ENCODE measurements at regions not wholly inside any gene's neighbourhood (a gene's known extent, or its start where the extent isn't known, plus 50 kb on each side); places are given as distances from the start of the nearest gene placed in this dataset.

DNA sequence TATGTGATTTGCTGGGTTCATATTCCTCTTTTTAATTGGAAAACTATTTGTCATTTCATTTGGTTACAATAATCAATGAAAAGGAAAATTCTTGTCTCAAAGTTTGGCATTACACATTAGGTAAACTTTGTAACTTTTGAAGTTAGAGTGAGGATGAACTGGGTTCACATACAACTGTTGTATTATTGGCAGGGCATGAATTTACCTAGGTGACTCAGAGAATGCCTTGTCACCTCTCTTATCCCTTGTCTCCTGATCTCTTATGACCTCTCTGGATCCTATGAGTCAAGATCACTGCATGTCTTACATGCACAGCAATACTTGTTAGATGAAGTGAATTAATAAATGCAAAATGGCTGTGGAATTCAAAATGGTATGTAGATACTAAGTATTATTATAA is 563.4 kb upstream of the GCFC2 start:
- TF ChIP-seq, protein P1, sequence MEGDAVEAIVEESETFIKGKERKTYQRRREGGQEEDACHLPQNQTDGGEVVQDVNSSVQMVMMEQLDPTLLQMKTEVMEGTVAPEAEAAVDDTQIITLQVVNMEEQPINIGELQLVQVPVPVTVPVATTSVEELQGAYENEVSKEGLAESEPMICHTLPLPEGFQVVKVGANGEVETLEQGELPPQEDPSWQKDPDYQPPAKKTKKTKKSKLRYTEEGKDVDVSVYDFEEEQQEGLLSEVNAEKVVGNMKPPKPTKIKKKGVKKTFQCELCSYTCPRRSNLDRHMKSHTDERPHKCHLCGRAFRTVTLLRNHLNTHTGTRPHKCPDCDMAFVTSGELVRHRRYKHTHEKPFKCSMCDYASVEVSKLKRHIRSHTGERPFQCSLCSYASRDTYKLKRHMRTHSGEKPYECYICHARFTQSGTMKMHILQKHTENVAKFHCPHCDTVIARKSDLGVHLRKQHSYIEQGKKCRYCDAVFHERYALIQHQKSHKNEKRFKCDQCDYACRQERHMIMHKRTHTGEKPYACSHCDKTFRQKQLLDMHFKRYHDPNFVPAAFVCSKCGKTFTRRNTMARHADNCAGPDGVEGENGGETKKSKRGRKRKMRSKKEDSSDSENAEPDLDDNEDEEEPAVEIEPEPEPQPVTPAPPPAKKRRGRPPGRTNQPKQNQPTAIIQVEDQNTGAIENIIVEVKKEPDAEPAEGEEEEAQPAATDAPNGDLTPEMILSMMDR (IDR thresholded peaks at IDR 0.05 in 4 of 5, conservative IDR thresholded peaks at IDR 0.05 in 1 of 5), result no peak
- no peak for TF ChIP-seq POLR2A (IDR thresholded peaks at IDR 0.05)
